ENCODE measurements at regions not wholly inside any gene's neighbourhood (a gene's known extent, or its start where the extent isn't known, plus 50 kb on each side); places are given as distances from the start of the nearest gene placed in this dataset.

- DNase-seq (ENCODE audit: low read depth, low spot score) (no peak), ATAC-seq (no peak)
- no TSS peak for BruUV-seq (replicated peaks)
- no peaks in the 10 kb centered on the region for H3K36me3 ChIP-seq (ENCODE audit: control insufficient read depth, insufficient read depth, low read length)
- no peaks in the 10 kb centered on the region for H3K4me1 ChIP-seq (ENCODE audit: control insufficient read depth, insufficient read depth, low read length)
- H3K27ac ChIP-seq (ENCODE audit: low read length), result no peak overlapping the region
- TF ChIP-seq TCF7L2 (IDR thresholded peaks at IDR 0.05; ENCODE audit: low read depth, low read length) (no peak), REST (IDR thresholded peaks at IDR 0.05; ENCODE audit: insufficient read depth in 1 of 2, low read depth in 2 of 2, low read length in 1 of 2) (no peak), SIN3A (IDR thresholded peaks at IDR 0.05; ENCODE audit: borderline replicate concordance, insufficient read depth, low read depth, low read length) (no peak), POLR2AphosphoS5 (IDR thresholded peaks at IDR 0.05; ENCODE audit: low read depth, low read length) (no peak), CTCF (IDR thresholded peaks at IDR 0.05) (no peak)
- no peaks in the 10 kb centered on the region for H3K27me3 ChIP-seq (ENCODE audit: control insufficient read depth, insufficient read depth, low read length)
- POLR2A ChIA-PET, result no interaction called here
- intact Hi-C loops (cut with micrococcal nuclease; ENCODE audit: unreplicated experiment), result no loop called here
- H3K4me3 ChIP-seq (ENCODE audit: low read depth in 2 of 2, low read length in 2 of 2), result no peak overlapping the region
- CTCF ChIA-PET, result no interaction called here
- no peaks in the 10 kb centered on the region for H3K9me3 ChIP-seq (ENCODE audit: control insufficient read depth, insufficient read depth, low read depth, low read length)
- in situ Hi-C loops (cut with HindIII; ENCODE audit: low pct_unique_long_range_greater_than_20kb, low sequenced_read_pairs), result no loop called here
Observed at GRCh38 chr16:59991171-59991570, 1257.1 kb upstream of the GOT2 start.

GRCh38 chr16:59988591-59988990 lies 1254.5 kb upstream of the GOT2 start:
- POLR2A ChIA-PET, result no interaction called here
- BruUV-seq (replicated peaks), result no TSS peak

More at GRCh38 chr16:59988591-59988990, 1254.5 kb upstream of the GOT2 start:
- Histone ChIP-seq H3K4me3 (ENCODE audit: low read depth in 2 of 2, low read length in 2 of 2) (no peak overlapping the region), H3K27me3 (ENCODE audit: control insufficient read depth, insufficient read depth, low read length) (no peaks in the 10 kb centered on the region), H3K36me3 (ENCODE audit: control insufficient read depth, insufficient read depth, low read length) (no peaks in the 10 kb centered on the region), H3K4me1 (ENCODE audit: control insufficient read depth, insufficient read depth, low read length) (no peaks in the 10 kb centered on the region), H3K27ac (ENCODE audit: low read length) (no peak overlapping the region), H3K9me3 (ENCODE audit: control insufficient read depth, insufficient read depth, low read depth, low read length) (no peaks in the 10 kb centered on the region)
- intact Hi-C loops (cut with micrococcal nuclease; ENCODE audit: unreplicated experiment), result no loop called here
- CTCF ChIA-PET, result no interaction called here
- ATAC-seq (no peak), DNase-seq (ENCODE audit: low read depth, low spot score) (no peak)
- TF ChIP-seq REST (IDR thresholded peaks at IDR 0.05; ENCODE audit: insufficient read depth in 1 of 2, low read depth in 2 of 2, low read length in 1 of 2) (no peak), POLR2AphosphoS5 (IDR thresholded peaks at IDR 0.05; ENCODE audit: low read depth, low read length) (no peak), CTCF (IDR thresholded peaks at IDR 0.05) (no peak), SIN3A (IDR thresholded peaks at IDR 0.05; ENCODE audit: borderline replicate concordance, insufficient read depth, low read depth, low read length) (no peak), TCF7L2 (IDR thresholded peaks at IDR 0.05; ENCODE audit: low read depth, low read length) (no peak)
- in situ Hi-C loops (cut with HindIII; ENCODE audit: low pct_unique_long_range_greater_than_20kb, low sequenced_read_pairs), result no loop called here

All from Panc1 (cell line).